ENCODE measurements at regions not wholly inside any gene's neighbourhood (a gene's known extent, or its start where the extent isn't known, plus 50 kb on each side); places are given as distances from the start of the nearest gene placed in this dataset.

GRCh38 chr2:237238249-237238648, 152.6 kb downstream of the COPS8 start:
- Histone ChIP-seq H3K36me3 (ENCODE audit: control insufficient read depth, insufficient read depth, low read length) (no peaks in the 10 kb centered on the region), H3K79me2 (ENCODE audit: control insufficient read depth, insufficient read depth, low read length) (no peaks in the 10 kb centered on the region), H2AFZ (ENCODE audit: low read depth, low read length) (no peak overlapping the region), H3K4me3 (no peak overlapping the region), H3K9me1 (ENCODE audit: control insufficient read depth, insufficient read depth, low read length) (no peaks in the 10 kb centered on the region), H3K27ac (ENCODE audit: extremely low read depth, low read depth, low read length) (no peak overlapping the region), H4K20me1 (replicated peaks; ENCODE audit: control insufficient read depth, insufficient read depth, low read length) (no peaks in the 10 kb centered on the region), H3K9ac (ENCODE audit: insufficient read depth in 1 of 2, low read depth in 2 of 2, low read length in 2 of 2) (no peak overlapping the region), H3K4me1 (replicated peaks in 1 of 2; ENCODE audit: control insufficient read depth in 2 of 2, insufficient read depth in 2 of 2, low read length in 2 of 2) (no peaks in the 10 kb centered on the region), H3K4me2 (ENCODE audit: insufficient read depth, low read length) (no peak overlapping the region), H3K27me3 (ENCODE audit: control insufficient read depth in 2 of 2, insufficient read depth in 2 of 2, low read length in 2 of 2) (no peaks in the 10 kb centered on the region), H3K9me3 (replicated peaks; ENCODE audit: control insufficient read depth, insufficient read depth, low read depth, low read length) (no peaks in the 10 kb centered on the region)
- intact Hi-C loops (cut with micrococcal nuclease): no loop called here
- no peak for ATAC-seq
- DNase-seq (ENCODE audit: extremely low read depth in 1 of 4, low spot score in 3 of 4): no peak
- ChIA-PET CTCF (ENCODE audit: low intra/inter-chr PET ratio) (no interaction called here), POLR2A (no interaction called here)
- no peak for FAIRE-seq
- no peak for TF ChIP-seq NFYB (IDR thresholded peaks at IDR 0.05; ENCODE audit: extremely low read depth, insufficient read length)
- TF ChIP-seq EP300 (IDR thresholded peaks at IDR 0.05; ENCODE audit: low read length): no peak
- TF ChIP-seq BRF2 (IDR thresholded peaks at IDR 0.05; ENCODE audit: borderline replicate concordance, insufficient read depth, insufficient read length): no peak
- no peak for TF ChIP-seq ELF1 (tag; IDR thresholded peaks at IDR 0.05)
- TF ChIP-seq ZBTB17 (CRISPR knock-in tag; IDR thresholded peaks at IDR 0.05): no peak
- no peak for TF ChIP-seq ETV6 (IDR thresholded peaks at IDR 0.05; ENCODE audit: borderline replicate concordance in 1 of 2, low read depth in 2 of 2, low read length in 1 of 2)
- TF ChIP-seq ETV6 (CRISPR knock-in tag; IDR thresholded peaks at IDR 0.05; ENCODE audit: borderline replicate concordance): no peak
- TF ChIP-seq NR3C1 (CRISPR knock-in tag; IDR thresholded peaks at IDR 0.05): no peak
- TF ChIP-seq MYC (IDR thresholded peaks at IDR 0.05; ENCODE audit: low read depth, low read length): no peak
- TF ChIP-seq MYC (CRISPR knock-in tag; IDR thresholded peaks at IDR 0.05; ENCODE audit: borderline replicate concordance, low read depth): no peak
- TF ChIP-seq NCOR1 (IDR thresholded peaks at IDR 0.05): no peak
- TF ChIP-seq DLX4 (CRISPR knock-in tag; IDR thresholded peaks at IDR 0.05): no peak
- TF ChIP-seq STAG1 (CRISPR knock-in tag; IDR thresholded peaks at IDR 0.05; ENCODE audit: borderline replicate concordance): no peak
- no peak for TF ChIP-seq TAL1 (IDR thresholded peaks at IDR 0.05)
- TF ChIP-seq CBFB (CRISPR knock-in tag; IDR thresholded peaks at IDR 0.05): no peak
- TF ChIP-seq NBN (IDR thresholded peaks at IDR 0.05; ENCODE audit: low read depth): no peak
- TF ChIP-seq JUN (IDR thresholded peaks at IDR 0.05; ENCODE audit: borderline replicate concordance, low read depth, low read length): no peak
- TF ChIP-seq JUN (CRISPR knock-in tag; IDR thresholded peaks at IDR 0.05; ENCODE audit: borderline replicate concordance): no peak
- WGBS (ENCODE audit: insufficient coverage, low coverage, missing lambda C conversion rate): 0% methylated on average over 3 of the region's 3 CpGs
- BruUV-seq (replicated peaks): no TSS peak
- in situ Hi-C loops (cut with MboI): no loop called here
